Stimulated activated naive CD8-positive, alpha-beta T cell treated with anti-CD3 and anti-CD28 coated beads, Interleukin-15, Interleukin-2, amounts not matched to agents 100 U/mL and 50 U/mL, for 24 hours (primary cell): ENCODE measurements at regions not wholly inside any gene's neighbourhood (a gene's known extent, or its start where the extent isn't known, plus 50 kb on each side); places are given as distances from the start of the nearest gene placed in this dataset.
"Not testable (repeated sequence)": the region's sequence is repeated elsewhere in the genome, so short reads cannot be mapped to it uniquely, and the experiment has no call there.

Source experiments
- ATAC-seq: fragments of 150-1000 bp; cut with Tn5 transposase; one replicate; pipeline ENCODE4 v1.10.0; 2021
- DNase-seq: peaks from one replicate; pipeline ENCODE4 v3.0.0; 2021

GRCh38 chr1:30000266-30000665, 723.1 kb downstream of the MATN1 start:
- DNase-seq (no peak), ATAC-seq (no peak)

DNA sequence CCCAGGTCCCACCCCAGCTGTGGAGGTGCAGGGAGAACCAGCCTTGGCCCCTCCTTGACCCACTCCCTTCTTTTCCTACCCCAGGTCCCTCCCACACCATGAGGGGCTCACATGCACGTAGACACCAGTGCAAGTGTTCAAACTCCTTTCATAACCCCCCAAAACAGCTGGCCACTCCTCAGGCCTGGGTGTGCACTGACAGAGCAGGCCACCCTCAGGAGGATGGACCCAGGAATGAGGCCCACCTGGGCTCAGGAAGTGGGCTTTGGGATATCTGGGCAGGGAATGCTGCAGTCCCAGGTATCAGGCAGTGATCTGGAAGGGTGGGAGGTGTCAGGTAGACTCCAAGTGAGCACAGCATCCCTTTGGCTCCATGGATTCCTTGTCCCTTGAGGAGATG, 723.8 kb downstream of the MATN1 start:
- DNase-seq = no peak
- ATAC-seq = no peak

DNA sequence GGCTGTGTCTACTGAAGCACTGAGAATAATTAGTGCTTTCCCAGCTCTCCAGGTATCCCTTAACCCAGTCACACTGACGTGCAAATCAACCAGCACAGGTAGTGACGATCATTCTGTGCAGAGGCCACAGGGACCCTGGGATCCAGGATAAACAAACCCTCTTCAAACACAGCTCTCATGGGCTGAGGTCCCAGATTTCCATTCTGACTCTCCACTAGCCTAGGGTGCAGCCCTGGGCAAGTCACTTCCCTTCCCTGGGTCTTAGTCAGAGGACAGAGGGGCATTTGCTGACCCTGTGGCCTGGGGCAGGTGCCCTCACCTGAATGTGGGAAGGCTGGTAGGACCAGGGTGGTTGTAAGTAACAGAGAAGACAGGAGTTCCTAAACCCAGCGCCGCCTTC, 724.7 kb downstream of the MATN1 start:
- no peak for ATAC-seq
- DNase-seq = no peak

DNA sequence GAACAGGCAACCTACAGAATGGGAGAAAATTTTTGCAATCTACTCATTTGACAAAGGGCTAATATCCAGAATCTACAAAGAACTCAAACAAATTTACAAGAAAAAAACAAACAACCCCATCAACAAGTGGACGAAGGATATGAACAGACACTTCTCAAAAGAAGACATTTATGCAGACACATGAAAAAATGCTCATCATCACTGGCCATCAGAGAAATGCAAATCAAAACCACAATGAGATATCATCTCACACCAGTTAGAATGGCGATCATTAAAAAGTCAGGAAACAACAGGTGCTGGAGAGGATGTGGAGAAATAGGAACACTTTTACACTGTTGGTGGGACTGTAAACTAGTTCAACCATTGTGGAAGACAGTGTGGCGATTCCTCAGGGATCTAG, 725.6 kb downstream of the MATN1 start:
- ATAC-seq, DNase-seq: not testable (repeated sequence)

GRCh38 chr1:29993950-29994349, 729.4 kb downstream of the MATN1 start:
- DNase-seq (no peak), ATAC-seq (no peak)

DNA sequence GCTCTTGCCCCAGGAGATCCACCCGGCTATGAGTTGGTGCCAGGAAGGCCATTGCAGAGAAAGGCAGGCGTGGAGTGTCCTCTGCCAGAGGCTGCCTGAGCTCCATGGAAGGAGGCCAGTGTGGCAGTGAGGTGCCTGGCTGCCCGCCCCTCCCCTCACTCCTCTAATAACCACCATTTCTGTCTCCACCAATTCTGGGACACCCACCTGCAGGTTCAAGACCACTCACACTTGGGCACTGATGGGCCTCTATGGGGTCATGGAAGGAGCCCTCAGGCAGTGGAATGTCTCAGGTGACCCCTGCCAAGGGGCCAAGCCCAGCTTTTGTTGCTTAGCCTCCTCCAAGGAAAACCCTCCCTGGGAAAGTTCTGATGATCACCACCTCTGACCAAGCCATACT, 731.6 kb downstream of the MATN1 start:
- no peak for ATAC-seq
- no peak for DNase-seq

DNA sequence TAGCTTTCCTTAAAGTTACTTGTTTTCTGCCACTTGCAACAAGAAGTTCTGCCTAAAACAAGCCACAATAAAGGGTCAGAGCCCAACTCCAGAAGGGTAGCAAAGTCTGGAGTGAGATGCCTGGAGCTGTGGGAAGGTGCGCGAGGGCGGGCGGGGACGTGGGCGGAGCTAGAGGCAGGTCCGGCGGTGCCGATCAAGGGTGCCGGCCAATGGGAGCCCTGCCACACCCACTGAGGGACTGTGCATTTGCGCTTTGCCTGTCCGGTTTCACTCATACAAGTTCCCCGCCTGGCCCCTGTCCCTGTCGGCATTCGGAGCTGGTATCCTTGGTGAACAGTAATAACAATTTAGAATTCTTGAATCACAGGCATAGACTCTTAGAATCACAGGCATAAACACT, 732.4 kb downstream of the MATN1 start:
- ATAC-seq (no peak), DNase-seq (no peak)

DNA sequence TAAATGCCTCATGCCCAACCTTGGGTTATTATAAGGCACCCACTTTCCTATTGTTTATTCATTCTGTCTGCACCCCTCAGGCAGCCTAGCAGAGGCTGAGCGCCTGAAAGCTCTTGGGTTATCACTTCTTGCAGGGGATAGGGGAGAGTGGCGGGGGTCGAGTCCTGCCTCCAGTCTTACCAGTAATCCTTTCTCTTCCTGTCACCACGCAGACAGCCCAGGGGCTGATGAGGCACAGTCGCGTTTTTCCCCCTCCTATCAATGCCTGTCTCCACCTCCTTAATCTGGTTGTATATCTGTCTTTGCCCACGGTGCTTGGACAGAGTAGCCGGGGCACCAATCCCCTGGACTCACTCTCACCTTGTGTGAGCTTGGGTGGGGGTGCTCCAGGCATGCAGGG, 733.1 kb downstream of the MATN1 start:
- ATAC-seq (no peak), DNase-seq (no peak)

DNA sequence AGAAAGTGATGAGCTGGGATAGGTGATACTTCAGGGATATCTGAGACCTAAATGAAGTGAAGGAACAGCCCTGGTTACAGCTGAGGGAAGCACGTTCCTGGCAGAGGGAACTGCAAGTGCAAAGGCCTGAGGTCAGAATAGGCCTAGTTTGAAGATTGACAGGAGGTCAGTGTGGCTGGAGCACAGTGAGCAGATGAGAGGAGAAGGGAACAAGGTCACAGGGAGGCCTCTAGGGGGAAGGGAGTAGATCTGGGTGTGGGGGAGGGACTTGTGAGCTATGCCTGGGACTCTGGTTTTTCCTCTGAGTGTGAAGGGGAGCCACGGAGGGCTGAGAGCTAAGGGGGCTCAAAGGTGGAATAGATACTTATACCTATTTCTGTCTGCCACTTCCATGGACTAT, 736.4 kb downstream of the MATN1 start:
- no peak for DNase-seq
- ATAC-seq = no peak

DNA sequence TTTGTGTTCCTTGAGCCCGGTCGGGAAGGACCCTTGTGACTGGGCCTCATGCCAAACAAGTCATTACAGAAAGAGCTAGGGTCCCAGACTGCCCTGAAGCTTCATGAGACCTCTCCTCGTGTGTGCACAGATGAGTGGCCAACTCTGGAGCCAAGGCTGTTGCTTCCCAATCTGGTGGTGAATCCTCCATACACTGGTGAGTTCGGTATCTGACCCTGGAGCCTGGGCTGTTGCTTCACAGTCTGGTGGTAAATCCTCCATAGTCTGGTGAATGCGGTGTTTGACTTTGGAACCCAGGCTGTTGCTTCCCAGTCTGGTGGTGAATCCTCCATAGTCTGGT, 737.8 kb downstream of the MATN1 start:
- ATAC-seq (no peak), DNase-seq (no peak)

DNA sequence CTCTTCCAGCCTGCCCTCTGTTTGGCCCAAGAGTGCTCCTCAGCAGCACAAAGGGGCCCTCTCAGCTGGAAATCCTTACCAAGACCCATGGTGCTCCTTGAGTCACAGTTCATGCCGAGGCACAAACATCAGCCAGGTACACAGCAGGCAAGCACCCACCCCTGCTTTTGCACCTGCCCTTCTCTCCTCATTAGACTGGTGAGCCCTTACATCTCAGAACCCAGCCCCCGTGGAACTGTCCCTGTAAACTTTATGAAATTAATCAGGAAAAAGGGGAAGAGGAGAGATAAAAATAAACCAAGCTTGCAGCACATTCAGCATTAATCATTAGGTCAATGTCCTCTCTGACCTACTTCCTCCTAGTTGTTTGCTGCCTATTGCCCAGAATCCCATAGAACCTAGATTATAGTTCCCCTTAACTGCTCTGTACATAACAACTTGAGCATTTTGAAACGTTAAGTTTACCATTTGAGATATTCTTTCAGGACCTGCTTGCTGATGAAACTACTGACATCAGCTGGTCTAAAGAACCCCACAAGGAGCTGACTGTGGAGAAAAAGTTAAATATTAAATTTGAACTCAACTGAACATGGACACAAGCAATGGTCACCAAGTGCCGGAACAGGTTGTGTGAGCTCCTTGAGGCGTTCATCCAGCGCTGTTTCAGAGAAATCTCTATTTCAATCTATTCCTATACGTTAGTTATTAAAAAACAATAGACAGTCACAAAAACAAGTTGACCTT, 738.4 kb downstream of the MATN1 start:
- DNase-seq (no peak), ATAC-seq (peak; percentile 9)

DNA sequence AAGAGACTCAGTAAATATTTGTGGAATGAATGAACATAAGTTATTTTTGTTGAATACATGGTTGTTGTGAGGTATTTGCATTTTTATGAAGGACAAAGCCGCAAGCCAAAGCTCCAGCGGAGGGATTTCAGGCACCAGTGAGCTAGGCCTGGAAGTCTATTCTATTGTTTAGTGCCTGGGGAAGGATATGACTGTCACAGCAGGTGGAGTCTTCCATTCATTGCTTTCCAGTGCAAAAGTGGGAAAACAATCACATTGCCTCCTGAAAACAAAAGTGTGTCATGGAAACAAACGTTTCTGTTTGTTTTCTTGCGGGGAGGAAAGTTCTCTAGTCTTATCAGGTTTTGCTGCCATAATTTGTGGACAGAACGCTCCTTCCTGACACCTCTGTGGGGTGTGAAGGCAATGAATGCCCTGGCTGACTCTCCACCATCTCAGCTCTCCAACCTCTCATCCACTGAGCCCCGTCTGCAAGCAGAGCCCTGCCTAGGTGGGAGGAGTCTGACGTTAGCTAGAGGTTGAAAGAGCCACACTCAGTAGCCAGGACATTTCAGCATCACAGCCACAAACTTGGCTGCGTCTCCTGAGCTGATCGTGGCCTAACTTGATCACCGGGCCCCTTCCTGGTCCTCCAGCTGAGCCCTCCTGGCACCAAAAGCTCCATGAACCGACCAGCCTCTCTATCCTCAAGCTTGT, 739.1 kb downstream of the MATN1 start:
- ATAC-seq (no peak), DNase-seq (no peak)

- ATAC-seq = no peak
Observed at GRCh38 chr1:29983321-29983720, 740.1 kb downstream of the MATN1 start.

DNA sequence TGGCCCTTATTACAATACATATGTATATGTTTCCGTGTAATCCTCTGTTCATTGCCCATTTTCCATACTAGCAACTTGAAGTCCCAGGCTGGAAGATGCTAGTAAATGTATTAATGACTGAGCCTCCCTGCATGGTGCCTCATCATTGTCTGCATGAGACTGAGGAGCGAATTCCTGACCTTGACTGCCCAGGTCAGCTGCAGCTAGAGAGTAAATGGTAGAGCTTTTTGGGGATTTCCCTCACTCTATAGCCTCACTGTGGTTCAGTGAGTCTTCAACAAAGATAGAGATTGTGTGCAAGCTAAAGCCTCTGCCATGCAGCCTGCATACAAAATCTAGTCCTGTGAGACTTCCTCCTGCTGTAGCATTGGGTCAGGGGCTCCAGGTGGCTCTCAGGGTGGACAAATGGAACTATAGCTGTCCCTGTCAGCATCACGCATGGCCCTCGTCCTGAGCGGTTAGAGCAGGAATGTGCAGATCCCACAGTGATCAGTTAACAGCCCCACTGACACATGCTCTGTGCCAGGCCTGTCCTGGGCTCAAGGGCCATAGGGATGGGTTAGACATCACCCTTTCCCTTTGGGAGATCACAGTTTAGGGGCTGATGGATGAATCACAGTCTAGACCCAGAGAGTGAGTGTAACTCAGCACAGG, 741.7 kb downstream of the MATN1 start:
- ATAC-seq (no peak), DNase-seq (no peak)

More at GRCh38 chr1:29983321-29983720, 740.1 kb downstream of the MATN1 start:
- DNase-seq = no peak

DNA sequence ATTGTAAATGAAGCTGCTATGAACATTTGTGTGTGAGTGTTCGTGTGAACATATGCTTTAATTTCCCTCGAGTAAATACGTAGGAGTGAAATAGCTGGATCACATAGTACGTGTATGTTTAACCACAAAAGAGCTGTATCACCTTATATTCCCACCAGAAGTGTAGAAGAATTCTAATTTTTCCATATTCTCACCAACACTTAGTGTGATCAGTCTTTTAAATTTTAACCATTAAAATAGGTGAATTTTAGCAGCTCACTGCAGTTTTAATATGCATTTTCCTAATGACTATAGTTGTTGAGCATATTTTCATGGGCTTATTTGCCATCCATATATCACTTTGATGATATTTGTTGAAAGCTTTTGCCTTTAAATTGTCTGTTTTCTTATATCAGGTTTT, 741.2 kb downstream of the PTPRU start:
- ATAC-seq (no peak), DNase-seq (no peak)

GRCh38 chr1:29975036-29975694, 738.8 kb downstream of the PTPRU start:
- peak; percentile 9 for DNase-seq
- ATAC-seq = no peak

- DNase-seq (no peak), ATAC-seq (peak; percentile 57)
Observed at GRCh38 chr1:29974316-29974724, 738.0 kb downstream of the PTPRU start.

DNA sequence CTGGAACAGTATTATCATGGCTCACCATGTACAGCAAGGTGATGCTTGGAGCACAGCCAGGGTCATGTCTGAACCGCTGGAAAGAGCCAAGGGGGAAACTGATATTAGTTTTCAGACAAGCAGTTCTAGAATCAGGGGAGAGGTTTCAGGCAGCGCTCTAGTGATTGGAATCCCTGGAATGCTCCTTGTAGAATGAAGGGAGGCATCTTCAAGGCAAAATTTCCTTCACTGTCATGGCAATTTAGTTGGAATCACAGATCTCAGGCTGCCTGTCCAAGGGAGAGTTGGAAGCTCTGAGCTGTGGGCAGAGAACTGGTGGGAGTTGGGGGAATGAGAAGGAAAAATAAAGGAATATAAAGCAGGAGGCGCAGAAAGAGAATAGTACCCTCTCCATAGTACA, 737.1 kb downstream of the PTPRU start:
- ATAC-seq = no peak

GRCh38 chr1:29972421-29973053, 736.2 kb downstream of the PTPRU start:
- no peak for ATAC-seq
- no peak for DNase-seq

More for the DNA sequence above, 737.1 kb downstream of the PTPRU start:
- no peak for DNase-seq

- no peak for ATAC-seq
- DNase-seq = no peak
Observed at GRCh38 chr1:29971703-29972102, 735.4 kb downstream of the PTPRU start.

DNA sequence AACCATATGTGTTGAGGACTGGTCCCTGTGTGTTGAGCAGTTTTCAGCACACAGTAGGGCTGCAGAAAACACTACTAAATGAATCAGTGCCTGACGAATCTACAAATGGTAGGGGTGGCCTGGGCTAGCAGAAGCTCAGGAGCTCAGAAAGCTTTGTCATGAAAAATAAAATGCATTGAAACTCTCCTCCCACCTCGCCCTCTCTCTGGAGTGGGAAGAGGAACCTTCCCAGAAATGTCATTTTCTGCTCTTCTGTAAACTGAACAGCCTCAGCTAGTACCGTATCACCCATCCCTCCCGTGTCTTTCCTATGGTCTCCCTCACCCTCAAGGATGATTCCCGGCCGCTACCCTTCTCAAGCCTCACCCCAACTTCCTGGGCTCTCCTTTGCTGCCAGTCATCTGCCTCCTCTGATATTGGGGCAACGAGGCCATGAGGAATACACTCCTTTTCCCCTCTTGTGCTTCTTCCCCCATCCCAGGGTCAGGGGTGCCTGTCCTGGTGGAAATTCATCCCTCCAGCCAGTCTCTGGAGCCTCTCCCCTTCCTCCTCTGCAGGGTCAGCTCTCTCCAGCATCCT, 734.5 kb downstream of the PTPRU start:
- ATAC-seq (no peak), DNase-seq (no peak)

DNA sequence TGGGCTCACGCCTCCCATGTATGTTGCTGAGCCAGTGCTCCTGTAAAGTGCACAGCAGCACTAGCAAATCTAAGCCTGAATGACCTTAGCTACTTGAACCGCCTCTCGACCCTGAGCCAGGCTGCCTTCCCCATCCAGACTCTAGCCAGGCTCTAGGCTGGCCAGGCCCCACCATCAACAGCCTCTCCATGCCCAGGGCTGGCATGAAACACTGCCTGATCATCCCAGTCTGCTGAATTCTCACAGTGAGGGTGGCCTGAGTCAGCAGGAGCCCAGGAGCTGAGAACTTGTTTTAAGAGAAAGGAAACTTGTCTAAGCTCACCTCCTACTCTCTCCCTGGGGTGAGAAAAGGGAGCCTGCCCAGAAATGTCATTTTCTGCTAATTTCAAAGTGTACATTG, 733.3 kb downstream of the PTPRU start:
- DNase-seq (no peak), ATAC-seq (no peak)
